Osteocyte (in vitro differentiated cells): ENCODE measurements at regions not wholly inside any gene's neighbourhood (a gene's known extent, or its start where the extent isn't known, plus 50 kb on each side); places are given as distances from the start of the nearest gene placed in this dataset.

ENCODE experiments used
- DNase-seq: peaks from one replicate; pipeline ENCODE4 v3.0.0; 2021; ENCODE audit warnings: mixed read lengths; ENCODE audit not compliant: unreplicated experiment; ENCODE audit errors: extremely low spot score
- H3K27ac Mint-ChIP-seq: one replicate; pipeline ENCODE4 v1.8.0; 2021; ENCODE audit warnings: mild to moderate bottlenecking, mixed read lengths; ENCODE audit not compliant: unreplicated experiment
- H3K27me3 Mint-ChIP-seq: one replicate; pipeline ENCODE4 v1.8.0; 2021; ENCODE audit warnings: mixed read lengths; ENCODE audit not compliant: unreplicated experiment
- H3K36me3 Mint-ChIP-seq: one replicate; pipeline ENCODE4 v1.8.0; 2021; ENCODE audit warnings: mixed read lengths; ENCODE audit not compliant: unreplicated experiment
- H3K4me1 Mint-ChIP-seq: one replicate; pipeline ENCODE4 v1.8.0; 2021; ENCODE audit warnings: mixed read lengths; ENCODE audit not compliant: unreplicated experiment
- H3K4me3 Mint-ChIP-seq: one replicate; pipeline ENCODE4 v1.8.0; 2021; ENCODE audit warnings: mild to moderate bottlenecking, moderate library complexity, mixed read lengths; ENCODE audit not compliant: unreplicated experiment
- H3K9me3 Mint-ChIP-seq: one replicate; pipeline ENCODE4 v1.8.0; 2021; ENCODE audit warnings: mixed read lengths; ENCODE audit not compliant: unreplicated experiment
- CTCF ChIP-seq: fragments of 200-600 bp; sonication (generic); IDR thresholded peaks from 2 replicates; pipeline ENCODE4 v1.5.0; 2021; ENCODE audit warnings: antibody characterized with exemption, mild to moderate bottlenecking, moderate library complexity

GRCh38 chr10:85293483-85293882, 965.1 kb downstream of the CCSER2 start:
- H3K36me3 Mint-ChIP-seq, result no peaks in the 10 kb centered on the region
- no peak overlapping the region for H3K4me3 Mint-ChIP-seq
- no peak for TF ChIP-seq CTCF
- H3K4me1 Mint-ChIP-seq, result no peaks in the 10 kb centered on the region
- H3K9me3 Mint-ChIP-seq, result peaks cover 13% of the 10 kb centered on the region
- H3K27me3 Mint-ChIP-seq, result no peaks in the 10 kb centered on the region
- DNase-seq, result no peak
- no peak overlapping the region for H3K27ac Mint-ChIP-seq

GRCh38 chr10:85311613-85312337, 983.4 kb downstream of the CCSER2 start:
- no peaks in the 10 kb centered on the region for H3K4me1 Mint-ChIP-seq
- no peaks in the 10 kb centered on the region for H3K27me3 Mint-ChIP-seq
- no peak for TF ChIP-seq CTCF
- no peak overlapping the region for H3K27ac Mint-ChIP-seq
- H3K9me3 Mint-ChIP-seq, result no peaks in the 10 kb centered on the region
- H3K36me3 Mint-ChIP-seq, result no peaks in the 10 kb centered on the region
- no peak for DNase-seq
- no peak overlapping the region for H3K4me3 Mint-ChIP-seq

GRCh38 chr10:85315657-85316056, 987.3 kb downstream of the CCSER2 start:
- H3K27ac Mint-ChIP-seq, result no peak overlapping the region
- H3K27me3 Mint-ChIP-seq, result no peaks in the 10 kb centered on the region
- H3K4me3 Mint-ChIP-seq, result no peak overlapping the region
- no peaks in the 10 kb centered on the region for H3K9me3 Mint-ChIP-seq
- H3K4me1 Mint-ChIP-seq, result no peaks in the 10 kb centered on the region
- no peaks in the 10 kb centered on the region for H3K36me3 Mint-ChIP-seq
- TF ChIP-seq CTCF, result no peak
- DNase-seq, result no peak

GRCh38 chr10:85316276-85316675, 987.9 kb downstream of the CCSER2 start:
- no peak for TF ChIP-seq CTCF
- Mint-ChIP-seq H3K4me1 (no peaks in the 10 kb centered on the region), H3K27ac (no peak overlapping the region), H3K4me3 (no peak overlapping the region), H3K27me3 (no peaks in the 10 kb centered on the region), H3K9me3 (no peaks in the 10 kb centered on the region), H3K36me3 (no peaks in the 10 kb centered on the region)
- DNase-seq, result no peak

- H3K4me1 Mint-ChIP-seq, result no peaks in the 10 kb centered on the region
- H3K4me3 Mint-ChIP-seq, result no peak overlapping the region
- H3K27me3 Mint-ChIP-seq, result no peaks in the 10 kb centered on the region
- H3K9me3 Mint-ChIP-seq, result no peaks in the 10 kb centered on the region
- H3K27ac Mint-ChIP-seq, result no peak overlapping the region
- no peaks in the 10 kb centered on the region for H3K36me3 Mint-ChIP-seq
- TF ChIP-seq CTCF, result no peak
- no peak for DNase-seq
Observed at GRCh38 chr10:85317827-85318226, 989.4 kb downstream of the CCSER2 start.
